H1 (cell line): ENCODE measurements at regions not wholly inside any gene's neighbourhood (a gene's known extent, or its start where the extent isn't known, plus 50 kb on each side); places are given as distances from the start of the nearest gene placed in this dataset.

Experiments used
- EP300 ChIP-seq, 2 experiments: IDR thresholded peaks; 1 replicate in 1 of 2; 2 replicates in 1 of 2; pipeline ENCODE4 v1.6.1; 2011 to 2012; ENCODE audit warnings: low read depth in 2 of 2, low read length in 2 of 2, mild to moderate bottlenecking in 2 of 2, borderline replicate concordance in 1 of 2, inconsistent platforms in 1 of 2, moderate library complexity in 1 of 2
- EZH2 ChIP-seq: fragments of 200-600 bp; sonication (generic); IDR thresholded peaks from 2 replicates; pipeline ENCODE4 v1.7.1; 2012; ENCODE audit warnings: low read depth, mild to moderate bottlenecking, moderate library complexity, low read length, inconsistent platforms; ENCODE audit not compliant: severe bottlenecking
- JUND ChIP-seq: IDR thresholded peaks from 2 replicates; pipeline ENCODE4 v1.6.1; 2011; ENCODE audit warnings: mild to moderate bottlenecking, improper control_type of control experiment, low read length
- MAFK ChIP-seq: IDR thresholded peaks from 2 replicates; pipeline ENCODE4 v1.6.1; 2012; ENCODE audit warnings: low read depth, mild to moderate bottlenecking, improper control_type of control experiment, low read length
- POLR2A ChIP-seq, 2 experiments: IDR thresholded peaks; 1 replicate in 1 of 2; 2 replicates in 1 of 2; pipeline ENCODE4 v1.6.1; 2011; ENCODE audit warnings: low read depth in 2 of 2, low read length in 2 of 2, mild to moderate bottlenecking in 2 of 2; ENCODE audit errors: control extremely low read depth in 1 of 2
- SIN3A ChIP-seq, 2 experiments: IDR thresholded peaks in 1 of 2; conservative IDR thresholded peaks in 1 of 2; 2 replicates each; pipeline ENCODE4 v1.6.1; 2011 to 2012; ENCODE audit warnings: low read length in 2 of 2, improper control_type of control experiment in 1 of 2, low read depth in 1 of 2, mild to moderate bottlenecking in 1 of 2
- TF ChIP-seq, protein P1 (sequence below): IDR thresholded peaks from 2 replicates; pipeline ENCODE4 v1.6.1; 2012; ENCODE audit warnings: low read length, inconsistent platforms
- TF ChIP-seq, protein P2 (sequence below): IDR thresholded peaks from 2 replicates; pipeline ENCODE4 v1.6.1; 2011; ENCODE audit warnings: low read depth, mild to moderate bottlenecking, low read length; ENCODE audit not compliant: insufficient read depth
- TF ChIP-seq, protein P3 (sequence below), 3 experiments: IDR thresholded peaks; 1 replicate in 2 of 3; 2 replicates in 1 of 3; pipeline versions ENCODE4 v1.5.1 to v1.6.1; 2011; ENCODE audit warnings: low read length in 3 of 3, mild to moderate bottlenecking in 3 of 3, inconsistent platforms in 2 of 3, low read depth in 1 of 3, moderate library complexity in 1 of 3; ENCODE audit not compliant: insufficient read depth in 1 of 3; ENCODE audit errors: control extremely low read depth in 1 of 3

DNA sequence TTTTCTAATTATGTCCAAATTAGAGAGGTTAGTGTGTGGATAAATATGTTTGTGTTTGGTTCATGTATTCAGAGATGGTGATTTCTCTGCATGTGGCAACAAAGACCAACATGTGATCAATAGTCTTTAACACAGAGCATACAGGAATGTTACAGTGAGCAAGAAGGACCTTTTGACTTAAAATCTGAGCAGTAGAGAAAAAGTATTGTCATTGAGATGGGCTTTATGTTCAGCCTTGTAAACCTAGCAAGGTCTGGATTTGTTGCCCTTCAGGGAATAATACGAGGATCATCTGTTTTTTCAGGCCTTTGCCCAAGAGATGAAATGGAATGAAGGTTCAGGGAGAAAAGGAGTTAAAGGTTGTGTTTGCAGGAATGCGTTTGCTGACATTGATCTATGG is 161.8 kb upstream of the NECTIN3 start:
- TF ChIP-seq, protein P1, sequence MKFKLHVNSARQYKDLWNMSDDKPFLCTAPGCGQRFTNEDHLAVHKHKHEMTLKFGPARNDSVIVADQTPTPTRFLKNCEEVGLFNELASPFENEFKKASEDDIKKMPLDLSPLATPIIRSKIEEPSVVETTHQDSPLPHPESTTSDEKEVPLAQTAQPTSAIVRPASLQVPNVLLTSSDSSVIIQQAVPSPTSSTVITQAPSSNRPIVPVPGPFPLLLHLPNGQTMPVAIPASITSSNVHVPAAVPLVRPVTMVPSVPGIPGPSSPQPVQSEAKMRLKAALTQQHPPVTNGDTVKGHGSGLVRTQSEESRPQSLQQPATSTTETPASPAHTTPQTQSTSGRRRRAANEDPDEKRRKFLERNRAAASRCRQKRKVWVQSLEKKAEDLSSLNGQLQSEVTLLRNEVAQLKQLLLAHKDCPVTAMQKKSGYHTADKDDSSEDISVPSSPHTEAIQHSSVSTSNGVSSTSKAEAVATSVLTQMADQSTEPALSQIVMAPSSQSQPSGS: no peak
- TF ChIP-seq MAFK (no peak), POLR2A (IDR thresholded peaks at IDR 0.05; ENCODE audit: control extremely low read depth in 1 of 2, low read depth in 2 of 2, low read length in 2 of 2) (no peak), JUND (no peak), EP300 (IDR thresholded peaks at IDR 0.05; ENCODE audit: borderline replicate concordance in 1 of 2, low read depth in 2 of 2, low read length in 2 of 2) (no peak), EZH2 (no peak), SIN3A (conservative IDR thresholded peaks at IDR 0.05 in 1 of 2, IDR thresholded peaks at IDR 0.05 in 1 of 2; ENCODE audit: low read depth in 1 of 2, low read length in 2 of 2) (no peak)
- TF ChIP-seq, protein P2, sequence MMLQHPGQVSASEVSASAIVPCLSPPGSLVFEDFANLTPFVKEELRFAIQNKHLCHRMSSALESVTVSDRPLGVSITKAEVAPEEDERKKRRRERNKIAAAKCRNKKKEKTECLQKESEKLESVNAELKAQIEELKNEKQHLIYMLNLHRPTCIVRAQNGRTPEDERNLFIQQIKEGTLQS: no peak
- TF ChIP-seq, protein P3, sequence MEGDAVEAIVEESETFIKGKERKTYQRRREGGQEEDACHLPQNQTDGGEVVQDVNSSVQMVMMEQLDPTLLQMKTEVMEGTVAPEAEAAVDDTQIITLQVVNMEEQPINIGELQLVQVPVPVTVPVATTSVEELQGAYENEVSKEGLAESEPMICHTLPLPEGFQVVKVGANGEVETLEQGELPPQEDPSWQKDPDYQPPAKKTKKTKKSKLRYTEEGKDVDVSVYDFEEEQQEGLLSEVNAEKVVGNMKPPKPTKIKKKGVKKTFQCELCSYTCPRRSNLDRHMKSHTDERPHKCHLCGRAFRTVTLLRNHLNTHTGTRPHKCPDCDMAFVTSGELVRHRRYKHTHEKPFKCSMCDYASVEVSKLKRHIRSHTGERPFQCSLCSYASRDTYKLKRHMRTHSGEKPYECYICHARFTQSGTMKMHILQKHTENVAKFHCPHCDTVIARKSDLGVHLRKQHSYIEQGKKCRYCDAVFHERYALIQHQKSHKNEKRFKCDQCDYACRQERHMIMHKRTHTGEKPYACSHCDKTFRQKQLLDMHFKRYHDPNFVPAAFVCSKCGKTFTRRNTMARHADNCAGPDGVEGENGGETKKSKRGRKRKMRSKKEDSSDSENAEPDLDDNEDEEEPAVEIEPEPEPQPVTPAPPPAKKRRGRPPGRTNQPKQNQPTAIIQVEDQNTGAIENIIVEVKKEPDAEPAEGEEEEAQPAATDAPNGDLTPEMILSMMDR (IDR thresholded peaks at IDR 0.05; ENCODE audit: control extremely low read depth in 1 of 3, insufficient read depth in 1 of 3, low read depth in 1 of 3, low read length in 3 of 3): no peak
